ENCODE measurements at regions not wholly inside any gene's neighbourhood (a gene's known extent, or its start where the extent isn't known, plus 50 kb on each side); places are given as distances from the start of the nearest gene placed in this dataset.

DNA sequence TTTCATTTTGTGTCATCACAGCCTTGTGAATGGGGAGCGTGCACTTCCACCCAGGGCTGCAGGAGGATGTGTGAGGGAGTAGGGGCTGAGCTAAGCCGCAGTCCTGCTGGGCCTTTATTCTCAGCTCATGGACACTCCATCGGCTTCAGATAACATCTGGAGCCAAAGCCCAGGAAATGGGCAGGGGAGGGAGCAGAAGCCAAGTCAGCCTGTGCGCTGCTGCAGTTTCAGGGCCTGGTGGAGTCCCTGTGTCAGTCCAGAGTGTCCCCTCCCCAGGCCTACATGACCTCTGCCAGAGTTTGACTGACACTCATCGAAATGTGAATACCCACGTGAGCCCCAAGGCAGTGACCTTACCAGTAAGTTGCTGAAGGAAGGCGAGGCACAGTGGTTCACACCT, 242.2 kb downstream of the LOXHD1 start:
- Histone ChIP-seq H3K27me3 (no peaks in the 10 kb centered on the region), H3K4me2 (no peak overlapping the region), H4K20me1 (ENCODE audit: insufficient read depth, poor library complexity, severe bottlenecking) (no peaks in the 10 kb centered on the region), H3K9me2 (replicated peaks; ENCODE audit: insufficient read depth) (no peaks in the 10 kb centered on the region), H3K4me3 (no peak overlapping the region), H3K4me1 (ENCODE audit: insufficient read depth) (peaks cover 18% of the 10 kb centered on the region), H3K36me3 (replicated peaks; ENCODE audit: insufficient read depth, low read depth) (no peaks in the 10 kb centered on the region), H2AFZ (no peak overlapping the region), H3K27ac (no peak overlapping the region), H3K9me3 (ENCODE audit: low read depth) (no peaks in the 10 kb centered on the region), H3K79me2 (no peaks in the 10 kb centered on the region)
- 60% methylated on average over 7 of the region's 7 CpGs for WGBS (ENCODE audit: low lambda C conversion rate, missing lambda C conversion rate)
- DNase-seq (ENCODE audit: low spot score), result no peak
- TF ChIP-seq, protein P1, sequence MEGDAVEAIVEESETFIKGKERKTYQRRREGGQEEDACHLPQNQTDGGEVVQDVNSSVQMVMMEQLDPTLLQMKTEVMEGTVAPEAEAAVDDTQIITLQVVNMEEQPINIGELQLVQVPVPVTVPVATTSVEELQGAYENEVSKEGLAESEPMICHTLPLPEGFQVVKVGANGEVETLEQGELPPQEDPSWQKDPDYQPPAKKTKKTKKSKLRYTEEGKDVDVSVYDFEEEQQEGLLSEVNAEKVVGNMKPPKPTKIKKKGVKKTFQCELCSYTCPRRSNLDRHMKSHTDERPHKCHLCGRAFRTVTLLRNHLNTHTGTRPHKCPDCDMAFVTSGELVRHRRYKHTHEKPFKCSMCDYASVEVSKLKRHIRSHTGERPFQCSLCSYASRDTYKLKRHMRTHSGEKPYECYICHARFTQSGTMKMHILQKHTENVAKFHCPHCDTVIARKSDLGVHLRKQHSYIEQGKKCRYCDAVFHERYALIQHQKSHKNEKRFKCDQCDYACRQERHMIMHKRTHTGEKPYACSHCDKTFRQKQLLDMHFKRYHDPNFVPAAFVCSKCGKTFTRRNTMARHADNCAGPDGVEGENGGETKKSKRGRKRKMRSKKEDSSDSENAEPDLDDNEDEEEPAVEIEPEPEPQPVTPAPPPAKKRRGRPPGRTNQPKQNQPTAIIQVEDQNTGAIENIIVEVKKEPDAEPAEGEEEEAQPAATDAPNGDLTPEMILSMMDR (IDR thresholded peaks at IDR 0.05; ENCODE audit: poor library complexity), result no peak
- no peak for TF ChIP-seq EZH2 (IDR thresholded peaks at IDR 0.05; ENCODE audit: borderline replicate concordance)
- TF ChIP-seq EZH2phosphoT487 (IDR thresholded peaks at IDR 0.05; ENCODE audit: low read depth, severe bottlenecking, unreplicated experiment), result no peak

DNA sequence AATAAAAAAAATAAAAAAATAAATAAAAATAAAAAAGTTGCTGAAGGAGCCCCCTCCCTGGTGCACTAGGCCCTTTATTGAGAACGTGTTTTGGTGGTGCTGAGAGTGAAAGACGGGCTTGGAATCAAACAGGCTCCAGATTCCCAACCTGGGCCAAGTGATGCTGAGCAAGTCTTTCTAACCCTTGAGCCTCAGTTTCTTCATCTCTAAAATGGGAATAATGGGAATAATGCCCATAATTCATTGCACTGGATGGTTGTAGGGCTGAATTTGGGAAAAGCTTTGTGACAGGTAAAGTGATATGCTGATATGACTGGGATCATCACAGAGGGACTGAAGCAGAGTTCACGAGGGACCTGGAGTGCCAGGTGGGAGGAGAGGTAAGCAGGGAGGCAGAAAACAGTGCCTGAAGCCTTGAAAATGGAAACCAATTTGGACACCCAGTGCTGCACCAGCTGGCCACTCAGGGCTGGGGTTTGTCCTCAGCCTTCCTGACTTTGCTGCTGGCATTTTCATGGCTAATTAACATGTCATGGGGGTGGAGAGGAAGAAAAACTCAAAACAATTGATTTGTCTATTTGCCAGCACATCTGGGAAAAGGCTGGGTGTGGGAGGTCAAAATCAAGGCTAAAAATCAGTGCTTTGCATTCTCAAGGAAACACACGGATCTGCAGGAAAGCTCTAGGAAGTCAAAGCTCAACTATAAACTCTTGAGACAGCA, 241.3 kb downstream of the LOXHD1 start:
- DNase-seq (ENCODE audit: low spot score), result no peak
- Histone ChIP-seq H3K27ac (no peak overlapping the region), H3K4me2 (no peak overlapping the region), H3K9me2 (replicated peaks; ENCODE audit: insufficient read depth) (no peaks in the 10 kb centered on the region), H3K4me1 (ENCODE audit: insufficient read depth) (peaks cover 18% of the 10 kb centered on the region), H3K79me2 (no peaks in the 10 kb centered on the region), H3K9me3 (ENCODE audit: low read depth) (no peaks in the 10 kb centered on the region), H3K27me3 (no peaks in the 10 kb centered on the region), H2AFZ (no peak overlapping the region), H3K36me3 (replicated peaks; ENCODE audit: insufficient read depth, low read depth) (no peaks in the 10 kb centered on the region), H3K4me3 (no peak overlapping the region), H4K20me1 (ENCODE audit: insufficient read depth, poor library complexity, severe bottlenecking) (no peaks in the 10 kb centered on the region)
- TF ChIP-seq, protein P1 (IDR thresholded peaks at IDR 0.05; ENCODE audit: poor library complexity), result no peak
- TF ChIP-seq EZH2phosphoT487 (IDR thresholded peaks at IDR 0.05; ENCODE audit: low read depth, severe bottlenecking, unreplicated experiment), result no peak
- no peak for TF ChIP-seq EZH2 (IDR thresholded peaks at IDR 0.05; ENCODE audit: borderline replicate concordance)
- WGBS (ENCODE audit: low lambda C conversion rate, missing lambda C conversion rate), result 83% methylated on average over 4 of the region's 4 CpGs

DNA sequence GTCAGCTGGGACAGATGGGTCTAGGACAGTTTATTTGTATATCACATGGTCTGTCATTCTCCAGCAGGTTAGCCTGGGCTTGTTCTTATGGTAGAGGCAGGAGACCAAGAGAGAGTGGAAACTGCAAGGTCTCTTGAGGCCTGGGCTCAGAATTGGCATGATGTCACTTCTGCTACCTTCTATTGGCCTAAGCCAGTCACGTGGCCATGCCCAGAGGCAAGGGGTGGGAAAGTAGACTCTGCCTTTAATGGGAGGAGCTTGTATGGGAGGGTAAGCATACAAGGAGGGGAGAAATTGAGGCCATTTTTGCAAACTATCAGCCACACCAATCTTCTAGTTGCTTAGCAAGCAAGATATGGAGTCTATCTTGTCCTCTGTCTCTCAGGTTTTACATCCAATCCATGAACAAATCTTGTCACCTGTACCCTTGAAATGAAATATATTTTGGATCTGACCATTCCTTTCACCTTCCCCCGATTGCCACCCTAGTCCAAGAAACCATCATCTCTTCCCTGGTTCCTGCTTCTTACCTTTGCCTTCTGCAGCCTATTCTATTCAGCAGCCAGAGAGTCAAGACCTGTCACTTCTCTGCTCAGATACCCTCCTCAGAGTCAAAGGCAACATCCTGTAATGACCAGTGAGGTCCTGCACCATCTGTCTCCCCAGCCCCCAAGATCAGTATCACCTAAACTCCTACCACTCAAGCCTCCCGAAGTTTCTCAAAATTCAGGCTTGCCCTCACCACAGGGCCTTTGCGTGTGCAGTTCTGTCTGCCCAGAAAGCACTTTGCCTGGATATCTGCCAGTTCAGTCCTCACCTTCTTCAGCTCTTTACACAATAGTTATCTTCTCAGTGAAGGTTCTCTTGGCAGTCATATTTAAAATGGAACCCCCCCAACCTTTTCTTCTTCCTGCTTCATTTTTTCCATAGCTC, 240.0 kb downstream of the LOXHD1 start:
- Histone ChIP-seq H3K36me3 (replicated peaks; ENCODE audit: insufficient read depth, low read depth) (no peaks in the 10 kb centered on the region), H3K4me1 (ENCODE audit: insufficient read depth) (peaks cover 17% of the 10 kb centered on the region), H3K9me3 (ENCODE audit: low read depth) (no peaks in the 10 kb centered on the region), H3K27me3 (no peaks in the 10 kb centered on the region), H3K27ac (no peak overlapping the region), H3K4me2 (no peak overlapping the region), H3K9me2 (replicated peaks; ENCODE audit: insufficient read depth) (no peaks in the 10 kb centered on the region), H2AFZ (no peak overlapping the region), H3K79me2 (no peaks in the 10 kb centered on the region), H3K4me3 (no peak overlapping the region), H4K20me1 (ENCODE audit: insufficient read depth, poor library complexity, severe bottlenecking) (no peaks in the 10 kb centered on the region)
- WGBS (ENCODE audit: low lambda C conversion rate, missing lambda C conversion rate), result 88% methylated on average over 4 of the region's 4 CpGs
- TF ChIP-seq EZH2 (IDR thresholded peaks at IDR 0.05; ENCODE audit: borderline replicate concordance), result no peak
- TF ChIP-seq EZH2phosphoT487 (IDR thresholded peaks at IDR 0.05; ENCODE audit: low read depth, severe bottlenecking, unreplicated experiment), result no peak
- TF ChIP-seq, protein P1 (IDR thresholded peaks at IDR 0.05; ENCODE audit: poor library complexity), result no peak
- DNase-seq (ENCODE audit: low spot score), result no peak

Data from hepatocyte (in vitro differentiated cells).